ENCODE measurements at regions not wholly inside any gene's neighbourhood (a gene's known extent, or its start where the extent isn't known, plus 50 kb on each side); places are given as distances from the start of the nearest gene placed in this dataset.
A peak's percentile ranks its signal among the peaks of the same experiment; 100 is the strongest.

DNA sequence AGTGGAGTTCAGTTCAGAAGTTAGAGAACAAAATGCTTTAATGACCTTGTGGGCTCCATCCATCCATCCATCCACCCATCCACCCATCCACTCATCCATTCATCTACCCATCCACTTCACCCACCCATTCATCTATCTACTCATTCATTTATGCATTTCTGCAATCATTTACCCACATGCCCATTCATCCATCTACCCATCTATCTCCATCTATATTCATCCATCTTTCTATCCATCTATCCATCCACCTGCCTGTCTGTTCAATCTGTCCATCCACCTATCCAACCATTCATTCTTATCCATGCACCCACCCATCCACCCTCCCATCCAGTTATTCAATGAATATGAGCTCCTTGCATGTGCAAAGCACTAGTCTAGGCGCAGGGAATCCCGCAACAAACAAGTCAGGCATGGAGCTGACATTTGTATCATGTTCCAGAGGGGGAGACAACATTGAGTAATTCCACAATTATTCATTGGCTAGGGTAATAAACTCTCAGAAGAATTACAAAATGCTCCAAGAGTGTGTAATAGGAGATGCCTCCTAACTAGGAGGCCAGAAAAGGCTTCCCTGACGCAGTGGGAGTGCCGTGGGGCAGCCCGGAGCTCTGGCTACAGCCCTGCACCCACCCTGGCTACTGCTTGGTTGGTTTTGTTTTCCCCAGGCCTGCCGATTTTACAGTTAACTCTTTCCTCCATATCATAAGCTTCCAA lies 211.2 kb downstream of the NXNL2 start:
- TF ChIP-seq ZBTB7A (IDR thresholded peaks at IDR 0.05; ENCODE audit: low read depth) (no peak), CEBPB (IDR thresholded peaks at IDR 0.05) (peak; percentile 58), TCF12 (IDR thresholded peaks at IDR 0.05; ENCODE audit: low read depth) (0 out of 2 replicates have a peak, but pooled peaks have one; percentile 10)
- TF ChIP-seq, protein P1, sequence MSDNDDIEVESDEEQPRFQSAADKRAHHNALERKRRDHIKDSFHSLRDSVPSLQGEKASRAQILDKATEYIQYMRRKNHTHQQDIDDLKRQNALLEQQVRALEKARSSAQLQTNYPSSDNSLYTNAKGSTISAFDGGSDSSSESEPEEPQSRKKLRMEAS (IDR thresholded peaks at IDR 0.05): no peak

DNA sequence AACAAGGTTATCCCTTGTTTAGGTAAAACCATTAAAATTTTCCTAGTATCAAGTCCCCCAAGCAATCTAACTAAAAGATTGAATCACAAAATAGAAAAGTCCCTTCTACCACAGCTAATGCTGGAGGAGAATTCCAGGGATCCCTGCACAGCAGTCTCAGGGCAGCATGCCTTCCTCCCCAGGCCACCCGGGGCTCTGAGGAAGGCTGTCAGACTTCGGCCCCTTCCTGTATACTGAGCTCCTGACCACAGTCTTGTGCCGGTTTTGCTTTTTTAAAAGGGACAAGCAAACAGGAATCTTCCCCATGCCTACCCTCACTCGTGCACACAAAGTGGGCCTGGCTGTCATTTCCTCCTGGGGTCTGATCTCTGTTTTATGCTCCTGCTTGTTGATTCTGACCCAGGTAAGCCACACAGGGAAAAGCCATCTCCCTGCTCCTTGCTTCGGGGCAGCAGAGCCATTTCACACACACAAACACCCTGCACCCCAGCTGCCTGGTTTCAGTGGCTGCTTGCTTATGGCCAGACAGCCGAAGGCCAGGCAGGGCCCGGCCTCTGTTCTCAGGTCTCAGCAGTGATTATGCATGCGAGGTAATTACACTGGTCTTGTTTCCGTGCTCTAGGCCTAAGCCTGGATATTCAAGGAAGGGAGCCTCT lies 211.9 kb downstream of the NXNL2 start:
- TF ChIP-seq, protein P2, sequence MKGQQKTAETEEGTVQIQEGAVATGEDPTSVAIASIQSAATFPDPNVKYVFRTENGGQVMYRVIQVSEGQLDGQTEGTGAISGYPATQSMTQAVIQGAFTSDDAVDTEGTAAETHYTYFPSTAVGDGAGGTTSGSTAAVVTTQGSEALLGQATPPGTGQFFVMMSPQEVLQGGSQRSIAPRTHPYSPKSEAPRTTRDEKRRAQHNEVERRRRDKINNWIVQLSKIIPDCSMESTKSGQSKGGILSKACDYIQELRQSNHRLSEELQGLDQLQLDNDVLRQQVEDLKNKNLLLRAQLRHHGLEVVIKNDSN (IDR thresholded peaks at IDR 0.05): no peak

DNA sequence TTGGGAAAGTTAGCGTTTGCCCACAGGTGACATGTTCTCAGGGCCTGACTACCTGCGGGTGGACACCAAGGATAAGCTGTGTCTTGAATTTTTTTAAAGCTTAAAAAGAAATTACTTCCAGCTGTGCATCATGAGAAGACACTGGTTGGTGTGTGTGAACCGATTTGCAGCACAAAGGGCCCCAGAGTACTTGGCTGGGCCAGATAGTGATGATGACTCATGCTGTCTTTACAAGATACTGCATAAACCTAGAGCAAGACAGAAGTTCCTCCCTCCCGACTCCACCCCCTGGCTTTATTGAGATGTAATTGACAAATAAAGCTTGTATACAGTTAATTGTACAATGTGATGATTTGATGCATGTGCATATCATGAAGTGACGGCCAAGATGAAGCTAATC lies 212.8 kb downstream of the NXNL2 start:
- no peak for TF ChIP-seq TEAD4 (IDR thresholded peaks at IDR 0.05)
- TF ChIP-seq, protein P3, sequence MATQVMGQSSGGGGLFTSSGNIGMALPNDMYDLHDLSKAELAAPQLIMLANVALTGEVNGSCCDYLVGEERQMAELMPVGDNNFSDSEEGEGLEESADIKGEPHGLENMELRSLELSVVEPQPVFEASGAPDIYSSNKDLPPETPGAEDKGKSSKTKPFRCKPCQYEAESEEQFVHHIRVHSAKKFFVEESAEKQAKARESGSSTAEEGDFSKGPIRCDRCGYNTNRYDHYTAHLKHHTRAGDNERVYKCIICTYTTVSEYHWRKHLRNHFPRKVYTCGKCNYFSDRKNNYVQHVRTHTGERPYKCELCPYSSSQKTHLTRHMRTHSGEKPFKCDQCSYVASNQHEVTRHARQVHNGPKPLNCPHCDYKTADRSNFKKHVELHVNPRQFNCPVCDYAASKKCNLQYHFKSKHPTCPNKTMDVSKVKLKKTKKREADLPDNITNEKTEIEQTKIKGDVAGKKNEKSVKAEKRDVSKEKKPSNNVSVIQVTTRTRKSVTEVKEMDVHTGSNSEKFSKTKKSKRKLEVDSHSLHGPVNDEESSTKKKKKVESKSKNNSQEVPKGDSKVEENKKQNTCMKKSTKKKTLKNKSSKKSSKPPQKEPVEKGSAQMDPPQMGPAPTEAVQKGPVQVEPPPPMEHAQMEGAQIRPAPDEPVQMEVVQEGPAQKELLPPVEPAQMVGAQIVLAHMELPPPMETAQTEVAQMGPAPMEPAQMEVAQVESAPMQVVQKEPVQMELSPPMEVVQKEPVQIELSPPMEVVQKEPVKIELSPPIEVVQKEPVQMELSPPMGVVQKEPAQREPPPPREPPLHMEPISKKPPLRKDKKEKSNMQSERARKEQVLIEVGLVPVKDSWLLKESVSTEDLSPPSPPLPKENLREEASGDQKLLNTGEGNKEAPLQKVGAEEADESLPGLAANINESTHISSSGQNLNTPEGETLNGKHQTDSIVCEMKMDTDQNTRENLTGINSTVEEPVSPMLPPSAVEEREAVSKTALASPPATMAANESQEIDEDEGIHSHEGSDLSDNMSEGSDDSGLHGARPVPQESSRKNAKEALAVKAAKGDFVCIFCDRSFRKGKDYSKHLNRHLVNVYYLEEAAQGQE (IDR thresholded peaks at IDR 0.05; ENCODE audit: low read depth): no peak

DNA sequence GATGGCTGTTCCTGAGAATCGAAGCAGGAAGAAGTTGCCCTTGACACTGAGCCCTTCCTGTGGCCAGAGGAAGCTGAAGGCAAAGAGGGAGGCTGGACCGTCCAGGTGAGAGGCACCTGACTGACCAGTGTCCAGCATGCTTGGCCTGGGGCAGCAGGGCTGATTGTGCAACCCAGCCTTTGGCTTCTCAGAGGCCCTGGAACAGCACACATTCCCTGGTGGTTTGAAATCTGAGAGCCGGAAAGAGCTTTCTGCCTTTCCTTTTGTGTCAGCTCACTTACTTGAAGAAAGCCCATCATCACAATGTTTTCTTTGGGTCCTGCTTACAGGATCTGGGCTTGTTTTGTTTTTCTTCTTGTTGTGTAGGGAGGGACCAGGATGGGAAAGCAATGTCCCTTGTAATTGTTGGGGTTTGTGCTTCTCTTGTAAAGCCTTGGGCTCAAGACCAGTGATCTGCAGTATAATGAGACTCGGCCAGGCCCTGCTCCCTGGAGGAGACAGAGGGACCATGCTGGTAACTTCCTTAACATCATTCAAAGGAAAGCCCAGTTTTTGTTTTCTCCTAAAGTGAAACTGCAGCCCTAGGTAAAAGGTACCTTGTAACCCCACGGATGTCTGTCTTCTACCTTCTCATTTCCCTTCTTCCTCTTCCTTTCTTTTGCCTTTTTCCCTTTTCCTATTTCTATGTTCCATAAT lies 213.7 kb downstream of the NXNL2 start:
- TF ChIP-seq CEBPB (IDR thresholded peaks at IDR 0.05) (peak; percentile 87), EP300 (IDR thresholded peaks at IDR 0.05; ENCODE audit: borderline replicate concordance) (no peak), TAF1 (IDR thresholded peaks at IDR 0.05; ENCODE audit: low read depth) (no peak), FOXM1 (IDR thresholded peaks at IDR 0.05; ENCODE audit: borderline replicate concordance, low read depth) (no peak), TEAD4 (IDR thresholded peaks at IDR 0.05) (no peak), YY1 (IDR thresholded peaks at IDR 0.05; ENCODE audit: low read depth) (no peak)
- TF ChIP-seq, protein P1 (IDR thresholded peaks at IDR 0.05): no peak

DNA sequence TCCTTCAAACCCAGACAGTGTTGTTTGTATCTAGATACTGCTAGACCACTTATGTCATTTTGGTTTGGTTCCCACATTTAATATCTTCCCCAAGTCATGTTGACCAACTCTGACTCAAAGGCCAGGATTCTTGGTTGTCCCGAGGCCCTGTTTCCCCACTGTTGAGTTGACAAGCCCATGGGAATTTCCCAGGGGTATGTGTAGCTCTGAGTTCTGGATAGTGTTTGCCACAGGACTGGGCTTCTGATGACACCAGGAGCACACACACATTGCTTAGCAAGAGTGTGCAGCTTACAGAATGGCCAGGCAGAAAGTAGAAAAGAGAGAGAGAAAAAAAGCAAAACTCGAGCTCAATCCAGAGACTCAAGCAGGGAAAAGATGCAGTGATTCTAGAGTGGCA lies 214.4 kb downstream of the NXNL2 start:
- TF ChIP-seq ZBTB7A (IDR thresholded peaks at IDR 0.05; ENCODE audit: low read depth): no peak
- no peak for TF ChIP-seq EGR1 (IDR thresholded peaks at IDR 0.05)
- TF ChIP-seq TEAD4 (IDR thresholded peaks at IDR 0.05): no peak
- TF ChIP-seq, protein P3 (IDR thresholded peaks at IDR 0.05; ENCODE audit: low read depth): no peak
- no peak for TF ChIP-seq EP300 (IDR thresholded peaks at IDR 0.05; ENCODE audit: borderline replicate concordance)
- TF ChIP-seq RAD21 (IDR thresholded peaks at IDR 0.05; ENCODE audit: low read depth): no peak
- TF ChIP-seq TCF12 (IDR thresholded peaks at IDR 0.05; ENCODE audit: low read depth): no peak
- TF ChIP-seq, protein P2 (IDR thresholded peaks at IDR 0.05): no peak
- no peak for TF ChIP-seq YY1 (IDR thresholded peaks at IDR 0.05; ENCODE audit: low read depth)
- TF ChIP-seq TAF1 (IDR thresholded peaks at IDR 0.05; ENCODE audit: low read depth): no peak
- TF ChIP-seq FOXM1 (IDR thresholded peaks at IDR 0.05; ENCODE audit: borderline replicate concordance, low read depth): no peak
- TF ChIP-seq CREB1 (IDR thresholded peaks at IDR 0.05; ENCODE audit: low read depth): no peak
- TF ChIP-seq, protein P1 (IDR thresholded peaks at IDR 0.05): no peak
- TF ChIP-seq CEBPB (IDR thresholded peaks at IDR 0.05): no peak
- no peak for TF ChIP-seq NFIC (IDR thresholded peaks at IDR 0.05)

DNA sequence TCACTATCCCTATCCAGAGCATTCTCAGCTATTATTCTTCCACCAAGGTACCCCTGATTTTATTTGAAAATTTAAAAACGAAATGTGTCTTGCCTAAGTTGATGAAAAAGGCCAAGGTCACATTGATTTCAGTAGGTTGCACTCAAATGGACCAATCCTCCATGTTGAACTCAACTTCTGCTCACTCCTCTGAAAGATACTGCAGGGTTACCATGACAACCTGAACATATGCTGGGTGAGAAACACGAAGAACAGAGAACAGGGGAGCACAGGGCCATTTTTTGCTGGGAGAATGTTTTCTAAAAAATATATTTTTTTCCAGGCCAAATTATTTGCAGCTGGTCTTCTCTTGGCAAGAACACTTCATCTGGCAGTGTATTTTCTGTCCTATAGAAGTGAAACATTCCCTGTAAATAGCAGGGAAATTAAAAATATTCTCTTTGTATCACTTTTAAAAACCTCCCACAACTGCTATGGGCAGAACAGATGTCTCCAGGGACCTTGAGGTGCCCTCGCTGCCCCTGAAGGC lies 215.9 kb downstream of the NXNL2 start:
- TF ChIP-seq EGR1 (IDR thresholded peaks at IDR 0.05) (no peak), ZBTB7A (IDR thresholded peaks at IDR 0.05; ENCODE audit: low read depth) (no peak), RAD21 (IDR thresholded peaks at IDR 0.05; ENCODE audit: low read depth) (no peak)
